Fibroblast of lung (primary cell): ENCODE measurements at regions not wholly inside any gene's neighbourhood (a gene's known extent, or its start where the extent isn't known, plus 50 kb on each side); places are given as distances from the start of the nearest gene placed in this dataset.

ENCODE experiments used
- EZH2 ChIP-seq: IDR thresholded peaks from 2 replicates; pipeline ENCODE4 v1.5.1; 2012; ENCODE audit warnings: low read length, control low read depth, mild to moderate bottlenecking; ENCODE audit errors: missing control alignments
- TF ChIP-seq, protein P1 (sequence below), 2 donors: IDR thresholded peaks in 1 of 2; conservative IDR thresholded peaks in 1 of 2; 1 replicate in 1 of 2; 2 replicates in 1 of 2; pipeline ENCODE4 v1.5.1; 2011 to 2012; ENCODE audit warnings: low read length in 2 of 2, control low read depth in 1 of 2, inconsistent platforms in 1 of 2, low read depth in 1 of 2, mild to moderate bottlenecking in 1 of 2

DNA sequence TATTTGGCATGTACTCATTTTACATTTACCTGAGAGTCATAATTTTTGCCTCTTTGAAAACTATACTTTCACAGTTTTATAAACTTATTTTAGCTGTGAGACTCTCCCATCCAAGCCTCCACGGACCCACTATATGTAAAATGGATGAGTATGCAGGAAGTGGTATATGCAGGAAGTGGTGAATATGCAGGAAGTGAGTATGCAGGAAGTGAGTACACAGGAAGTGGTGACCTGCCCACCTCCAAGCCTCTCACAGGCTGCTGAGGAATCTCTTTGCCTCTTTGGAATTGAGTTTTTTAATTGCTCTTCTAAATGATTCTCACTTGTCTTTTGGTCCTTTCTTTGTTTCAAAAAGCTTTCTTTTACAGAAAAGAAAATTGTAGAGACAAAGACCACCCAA is 85.2 kb downstream of the KBTBD8 start:
- no peak for TF ChIP-seq EZH2
- TF ChIP-seq, protein P1, sequence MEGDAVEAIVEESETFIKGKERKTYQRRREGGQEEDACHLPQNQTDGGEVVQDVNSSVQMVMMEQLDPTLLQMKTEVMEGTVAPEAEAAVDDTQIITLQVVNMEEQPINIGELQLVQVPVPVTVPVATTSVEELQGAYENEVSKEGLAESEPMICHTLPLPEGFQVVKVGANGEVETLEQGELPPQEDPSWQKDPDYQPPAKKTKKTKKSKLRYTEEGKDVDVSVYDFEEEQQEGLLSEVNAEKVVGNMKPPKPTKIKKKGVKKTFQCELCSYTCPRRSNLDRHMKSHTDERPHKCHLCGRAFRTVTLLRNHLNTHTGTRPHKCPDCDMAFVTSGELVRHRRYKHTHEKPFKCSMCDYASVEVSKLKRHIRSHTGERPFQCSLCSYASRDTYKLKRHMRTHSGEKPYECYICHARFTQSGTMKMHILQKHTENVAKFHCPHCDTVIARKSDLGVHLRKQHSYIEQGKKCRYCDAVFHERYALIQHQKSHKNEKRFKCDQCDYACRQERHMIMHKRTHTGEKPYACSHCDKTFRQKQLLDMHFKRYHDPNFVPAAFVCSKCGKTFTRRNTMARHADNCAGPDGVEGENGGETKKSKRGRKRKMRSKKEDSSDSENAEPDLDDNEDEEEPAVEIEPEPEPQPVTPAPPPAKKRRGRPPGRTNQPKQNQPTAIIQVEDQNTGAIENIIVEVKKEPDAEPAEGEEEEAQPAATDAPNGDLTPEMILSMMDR (conservative IDR thresholded peaks at IDR 0.05 in 1 of 2, IDR thresholded peaks at IDR 0.05 in 1 of 2; ENCODE audit: low read depth in 1 of 2, low read length in 2 of 2), result no peak
